IMR-90 (cell line): ENCODE measurements at regions not wholly inside any gene's neighbourhood (a gene's known extent, or its start where the extent isn't known, plus 50 kb on each side); places are given as distances from the start of the nearest gene placed in this dataset.

Experiments used
- ATAC-seq: fragments of 200-7000 bp; cut with Tn5 transposase; 2 replicates; pipeline ENCODE4 v1.9.1; 2020; ENCODE audit warnings: low read depth, mild to moderate bottlenecking, moderate library complexity
- BruUV-seq: library from RNA; stranded (reverse); fragments of 400-500 nt; replicated peaks from 2 replicates; lab custom pipeline; 2021; lab: Mats Ljungman, UMichigan
- CTCF ChIA-PET: fragments of 300-600 bp; formaldehyde crosslinking; extraction: SDS; loops from one replicate; lab custom pipeline; 2021; ENCODE audit warnings: antibody characterized with exemption; lab: Yijun Ruan, JAX
- POLR2A ChIA-PET: fragments of 300-600 bp; sonication (Branson Sonifier 250); formaldehyde crosslinking; loops from one replicate; lab custom pipeline; 2022; ENCODE audit warnings: antibody characterized with exemption; ENCODE audit not compliant: unreplicated experiment; lab: Charles Lee
- DNase-seq: peaks from one replicate; pipeline ENCODE4 v3.0.0; 2013
- H2AFZ ChIP-seq: replicated peaks from 2 replicates; pipeline ENCODE3; 2013; ENCODE audit warnings: low read length, mild to moderate bottlenecking; ENCODE audit not compliant: poor library complexity
- H2AK5ac ChIP-seq: 2 replicates; pipeline ENCODE4 v1.6.1; 2013; ENCODE audit warnings: low read depth, low read length, inconsistent platforms
- H2AK9ac ChIP-seq: replicated peaks from 2 replicates; pipeline ENCODE3; 2013; ENCODE audit warnings: mild to moderate bottlenecking, low read depth, low read length, moderate library complexity; ENCODE audit not compliant: poor library complexity
- H2BK120ac ChIP-seq: 2 replicates; pipeline ENCODE4 v1.6.1; 2013; ENCODE audit warnings: low read depth, low read length, inconsistent platforms
- H2BK15ac ChIP-seq: 3 replicates; pipeline ENCODE4 v1.6.1; 2013; ENCODE audit warnings: low read depth, low read length, inconsistent platforms
- H2BK20ac ChIP-seq: 2 replicates; pipeline ENCODE4 v1.6.1; 2013; ENCODE audit warnings: low read depth, mild to moderate bottlenecking, inconsistent platforms, low read length, moderate library complexity
- H2BK5ac ChIP-seq: 2 replicates; pipeline ENCODE4 v1.6.1; 2013; ENCODE audit warnings: mild to moderate bottlenecking, low read depth, low read length, inconsistent platforms; ENCODE audit not compliant: poor library complexity, severe bottlenecking
- H3K14ac ChIP-seq: replicated peaks from 2 replicates; pipeline ENCODE4 v1.6.1; 2013; ENCODE audit warnings: low read depth, low read length, inconsistent platforms
- H3K18ac ChIP-seq: 2 replicates; pipeline ENCODE4 v1.6.1; 2013; ENCODE audit warnings: low read depth, low read length, control low read depth
- H3K23ac ChIP-seq: 2 replicates; pipeline ENCODE4 v1.6.1; 2013; ENCODE audit warnings: low read depth, low read length, inconsistent platforms
- H3K27ac ChIP-seq: 2 replicates; pipeline ENCODE4 v1.5.1; 2013; ENCODE audit warnings: mild to moderate bottlenecking, control low read depth, low read length; ENCODE audit not compliant: insufficient read depth
- H3K27me3 ChIP-seq: 2 replicates; pipeline ENCODE4 v1.6.1; 2013; ENCODE audit warnings: low read length; ENCODE audit not compliant: control insufficient read depth, insufficient read depth
- H3K36me3 ChIP-seq: 2 replicates; pipeline ENCODE4 v1.6.1; 2013; ENCODE audit warnings: low read length, mixed read lengths; ENCODE audit not compliant: control insufficient read depth, insufficient read depth
- H3K4ac ChIP-seq: 2 replicates; pipeline ENCODE4 v1.6.1; 2013; ENCODE audit warnings: low read depth, low read length, inconsistent platforms
- H3K4me1 ChIP-seq: 2 replicates; pipeline ENCODE4 v1.6.1; 2013; ENCODE audit warnings: low read length, mixed read lengths; ENCODE audit not compliant: control insufficient read depth, insufficient read depth
- H3K4me2 ChIP-seq: 2 replicates; pipeline ENCODE4 v1.6.1; 2013; ENCODE audit warnings: low read depth, mild to moderate bottlenecking, control low read depth, low read length, moderate library complexity
- H3K4me3 ChIP-seq: 2 replicates; pipeline ENCODE4 v1.5.1; 2013; ENCODE audit warnings: low read depth, mild to moderate bottlenecking, control low read depth, low read length, moderate library complexity; ENCODE audit not compliant: insufficient read depth
- H3K56ac ChIP-seq: 2 replicates; pipeline ENCODE4 v1.6.1; 2013; ENCODE audit warnings: low read length, inconsistent platforms; ENCODE audit not compliant: insufficient read depth; ENCODE audit errors: extremely low read depth
- H3K79me1 ChIP-seq, 2 experiments: 2 replicates each; pipeline ENCODE4 v1.6.1; 2013; ENCODE audit warnings: low read length in 2 of 2, inconsistent platforms in 1 of 2, low read depth in 1 of 2
- H3K9ac ChIP-seq: 2 replicates; pipeline ENCODE4 v1.6.1; 2013; ENCODE audit warnings: low read depth, low read length, control low read depth
- H3K9me1 ChIP-seq: 2 replicates; pipeline ENCODE4 v1.6.1; 2013; ENCODE audit warnings: low read length, inconsistent platforms; ENCODE audit not compliant: insufficient read depth
- H3K9me3 ChIP-seq: 2 replicates; pipeline ENCODE4 v1.6.1; 2013; ENCODE audit warnings: low read length; ENCODE audit not compliant: control insufficient read depth, insufficient read depth
- H4K20me1 ChIP-seq: 2 replicates; pipeline ENCODE4 v1.6.1; 2013; ENCODE audit warnings: low read length, inconsistent platforms; ENCODE audit not compliant: insufficient read depth
- H4K5ac ChIP-seq: 2 replicates; pipeline ENCODE4 v1.6.1; 2013; ENCODE audit warnings: mild to moderate bottlenecking, low read depth, low read length, control low read depth
- H4K8ac ChIP-seq, 2 experiments: 2 replicates each; pipeline ENCODE4 v1.6.1; 2013; ENCODE audit warnings: low read depth in 2 of 2, low read length in 2 of 2, control low read depth in 1 of 2, inconsistent platforms in 1 of 2
- H4K91ac ChIP-seq: 2 replicates; pipeline ENCODE4 v1.6.1; 2013; ENCODE audit warnings: low read depth, low read length, inconsistent platforms; ENCODE audit not compliant: insufficient read depth
- BHLHE40 ChIP-seq: fragments of 150-350 bp; IDR thresholded peaks from 2 replicates; pipeline ENCODE4 v1.6.1; 2016; ENCODE audit warnings: mild to moderate bottlenecking, low read depth, low read length
- CEBPB ChIP-seq: IDR thresholded peaks from 2 replicates; pipeline ENCODE4 v1.6.1; 2012; ENCODE audit warnings: low read depth, low read length, improper control_type of control experiment
- CHD1 ChIP-seq: IDR thresholded peaks from 2 replicates; pipeline ENCODE4 v1.6.1; 2012; ENCODE audit warnings: low read depth, low read length, improper control_type of control experiment
- ELK1 ChIP-seq: fragments of 150-350 bp; IDR thresholded peaks from 2 replicates; pipeline ENCODE4 v1.6.1; 2016; ENCODE audit warnings: low read depth, mild to moderate bottlenecking, low read length, moderate library complexity, borderline replicate concordance
- FOS ChIP-seq: fragments of 150-350 bp; IDR thresholded peaks from 2 replicates; pipeline ENCODE4 v1.6.1; 2016; ENCODE audit warnings: low read depth, low read length
- MAFK ChIP-seq: IDR thresholded peaks from 2 replicates; pipeline ENCODE4 v1.6.1; 2012; ENCODE audit warnings: low read depth, low read length, improper control_type of control experiment
- MAZ ChIP-seq: IDR thresholded peaks from 2 replicates; pipeline ENCODE4 v1.6.1; 2012; ENCODE audit warnings: low read depth, mild to moderate bottlenecking, low read length, improper control_type of control experiment, moderate library complexity, borderline replicate concordance
- MXI1 ChIP-seq: IDR thresholded peaks from 2 replicates; pipeline ENCODE4 v1.6.1; 2012; ENCODE audit warnings: low read depth, mild to moderate bottlenecking, low read length, moderate library complexity, borderline replicate concordance
- NFE2L2 ChIP-seq: fragments of 150-350 bp; IDR thresholded peaks from 2 replicates; pipeline ENCODE4 v1.6.1; 2016; ENCODE audit warnings: low read depth, mild to moderate bottlenecking, low read length
- POLR2A ChIP-seq: IDR thresholded peaks from 2 replicates; pipeline ENCODE4 v1.6.1; 2012; ENCODE audit warnings: mild to moderate bottlenecking, low read depth, low read length
- RAD21 ChIP-seq: IDR thresholded peaks from 2 replicates; pipeline ENCODE4 v1.6.1; 2012; ENCODE audit warnings: low read length, improper control_type of control experiment
- RCOR1 ChIP-seq: IDR thresholded peaks from 2 replicates; pipeline ENCODE4 v1.6.1; 2012; ENCODE audit warnings: mild to moderate bottlenecking, low read length, improper control_type of control experiment; ENCODE audit not compliant: insufficient replicate concordance
- RFX5 ChIP-seq: IDR thresholded peaks from 2 replicates; pipeline ENCODE4 v1.8.0; 2012; ENCODE audit warnings: low read depth, mild to moderate bottlenecking, low read length, moderate library complexity
- SMC3 ChIP-seq: fragments of 150-350 bp; IDR thresholded peaks from 2 replicates; pipeline ENCODE4 v1.6.1; 2016; ENCODE audit warnings: low read depth, mild to moderate bottlenecking, antibody characterized with exemption, low read length, moderate library complexity
- WGBS, 2 experiments: methylation state at CpG; one replicate each; pipeline versions ENCODE4 v1.1.5 to v1.1.7; 2013; ENCODE audit warnings: missing lambda C conversion rate in 2 of 2; ENCODE audit not compliant: insufficient read length in 1 of 2; ENCODE audit errors: extremely low coverage in 2 of 2; 5-methylcytosine and 5-hydroxymethylcytosine counted together
- dilution Hi-C: fragments of 300-500 bp; cut with HindIII; formaldehyde crosslinking; loops from one replicate; pipeline ENCODE4 v1.14.3; 2018; ENCODE audit warnings: low sequenced_read_pairs; ENCODE audit not compliant: unreplicated experiment
- in situ Hi-C: fragments of 300-500 bp; cut with MboI; formaldehyde crosslinking; loops from 3 replicates; pipeline ENCODE4 v1.14.3; 2019; ENCODE audit warnings: low sequenced_read_pairs, inconsistent platforms, mixed read lengths
- intact Hi-C: fragments of 100-400 bp; cut with micrococcal nuclease; formaldehyde crosslinking; loops from 2 replicates; pipeline ENCODE4 v1.10.0; 2022
- TF ChIP-seq, protein P1 (sequence below): conservative IDR thresholded peaks from 2 replicates; pipeline ENCODE4 v1.5.1; 2012; ENCODE audit warnings: mild to moderate bottlenecking, low read depth, low read length, improper control_type of control experiment
- TF ChIP-seq, protein P2 (sequence below): fragments of 150-350 bp; IDR thresholded peaks from 2 replicates; pipeline ENCODE4 v1.6.1; 2017; ENCODE audit warnings: mild to moderate bottlenecking, antibody characterized with exemption, low read length, low read depth

- dilution Hi-C loops (no loop called here), intact Hi-C loops (no loop called here), in situ Hi-C loops (no loop called here)
- Histone ChIP-seq H3K4me3 (no peak overlapping the region), H2BK5ac (no peak overlapping the region), H3K27ac (no peak overlapping the region), H3K4me1 (no peaks in the 10 kb centered on the region), H4K8ac (no peak overlapping the region), H2AFZ (no peak overlapping the region), H3K56ac (no peak overlapping the region), H3K27me3 (no peaks in the 10 kb centered on the region), H3K9ac (no peak overlapping the region), H2AK5ac (no peak overlapping the region), H3K14ac (no peak overlapping the region), H4K20me1 (no peaks in the 10 kb centered on the region), H3K9me1 (no peaks in the 10 kb centered on the region), H3K18ac (no peak overlapping the region), H2BK120ac (no peak overlapping the region), H3K4ac (no peak overlapping the region), H3K23ac (no peak overlapping the region), H4K5ac (no peak overlapping the region), H3K4me2 (no peak overlapping the region), H2BK15ac (no peak overlapping the region), H4K91ac (no peak overlapping the region), H2AK9ac (no peak overlapping the region), H3K79me1 (no peaks in the 10 kb centered on the region), H3K9me3 (peaks cover 18% of the 10 kb centered on the region), H2BK20ac (no peak overlapping the region), H3K36me3 (no peaks in the 10 kb centered on the region)
- no peak for TF ChIP-seq RCOR1
- no peak for TF ChIP-seq NFE2L2
- TF ChIP-seq, protein P1, sequence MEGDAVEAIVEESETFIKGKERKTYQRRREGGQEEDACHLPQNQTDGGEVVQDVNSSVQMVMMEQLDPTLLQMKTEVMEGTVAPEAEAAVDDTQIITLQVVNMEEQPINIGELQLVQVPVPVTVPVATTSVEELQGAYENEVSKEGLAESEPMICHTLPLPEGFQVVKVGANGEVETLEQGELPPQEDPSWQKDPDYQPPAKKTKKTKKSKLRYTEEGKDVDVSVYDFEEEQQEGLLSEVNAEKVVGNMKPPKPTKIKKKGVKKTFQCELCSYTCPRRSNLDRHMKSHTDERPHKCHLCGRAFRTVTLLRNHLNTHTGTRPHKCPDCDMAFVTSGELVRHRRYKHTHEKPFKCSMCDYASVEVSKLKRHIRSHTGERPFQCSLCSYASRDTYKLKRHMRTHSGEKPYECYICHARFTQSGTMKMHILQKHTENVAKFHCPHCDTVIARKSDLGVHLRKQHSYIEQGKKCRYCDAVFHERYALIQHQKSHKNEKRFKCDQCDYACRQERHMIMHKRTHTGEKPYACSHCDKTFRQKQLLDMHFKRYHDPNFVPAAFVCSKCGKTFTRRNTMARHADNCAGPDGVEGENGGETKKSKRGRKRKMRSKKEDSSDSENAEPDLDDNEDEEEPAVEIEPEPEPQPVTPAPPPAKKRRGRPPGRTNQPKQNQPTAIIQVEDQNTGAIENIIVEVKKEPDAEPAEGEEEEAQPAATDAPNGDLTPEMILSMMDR, result no peak
- no peak for TF ChIP-seq CEBPB
- TF ChIP-seq FOS, result no peak
- TF ChIP-seq CHD1, result no peak
- TF ChIP-seq, protein P2, sequence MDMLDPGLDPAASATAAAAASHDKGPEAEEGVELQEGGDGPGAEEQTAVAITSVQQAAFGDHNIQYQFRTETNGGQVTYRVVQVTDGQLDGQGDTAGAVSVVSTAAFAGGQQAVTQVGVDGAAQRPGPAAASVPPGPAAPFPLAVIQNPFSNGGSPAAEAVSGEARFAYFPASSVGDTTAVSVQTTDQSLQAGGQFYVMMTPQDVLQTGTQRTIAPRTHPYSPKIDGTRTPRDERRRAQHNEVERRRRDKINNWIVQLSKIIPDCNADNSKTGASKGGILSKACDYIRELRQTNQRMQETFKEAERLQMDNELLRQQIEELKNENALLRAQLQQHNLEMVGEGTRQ, result no peak
- TF ChIP-seq SMC3, result no peak
- TF ChIP-seq MXI1, result no peak
- TF ChIP-seq RAD21, result no peak
- no peak for TF ChIP-seq POLR2A
- TF ChIP-seq BHLHE40, result no peak
- TF ChIP-seq ELK1, result no peak
- TF ChIP-seq MAFK, result no peak
- TF ChIP-seq MAZ, result no peak
- TF ChIP-seq RFX5, result no peak
- CTCF ChIA-PET, result no interaction called here
- POLR2A ChIA-PET, result no interaction called here
- no TSS peak for BruUV-seq
- WGBS, 2 experiments, result 22% methylated on average over 2 of the region's 3 CpGs; no CpG with 5 or more reads in 1 of the 2 experiments
- no peak for DNase-seq
- no peak for ATAC-seq
Observed at GRCh38 chr22:26103023-26103422, 66.2 kb upstream of the SEZ6L start.
